ENCODE measurements at regions not wholly inside any gene's neighbourhood (a gene's known extent, or its start where the extent isn't known, plus 50 kb on each side); places are given as distances from the start of the nearest gene placed in this dataset.
"Not testable (repeated sequence)": the region's sequence is repeated elsewhere in the genome, so short reads cannot be mapped to it uniquely, and the experiment has no call there.

DNA sequence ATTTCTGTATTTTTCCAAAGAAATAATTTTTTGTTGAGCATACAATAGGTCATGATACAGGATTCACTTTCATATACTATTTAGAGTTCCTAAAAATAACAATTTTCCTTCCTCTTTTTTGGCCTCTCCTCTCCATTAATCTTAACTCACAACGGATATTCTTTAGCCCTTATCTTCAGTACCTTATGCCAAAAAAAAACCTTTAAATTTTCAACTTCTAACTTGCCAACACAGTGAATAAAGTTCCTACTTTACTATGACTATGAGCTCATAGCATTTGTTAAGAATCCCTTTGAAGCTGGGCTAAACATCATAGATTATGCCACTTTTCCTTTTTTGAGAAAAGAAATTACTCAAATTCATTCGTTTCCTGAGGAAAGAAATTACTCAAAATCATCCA is 1095.5 kb downstream of the EPHA3 start:
- not testable (repeated sequence) for H3K9me2 ChIP-seq (replicated peaks; ENCODE audit: insufficient read depth); H3K27ac ChIP-seq
- 81% methylated on average over 2 of the region's 2 CpGs for WGBS (ENCODE audit: low lambda C conversion rate, missing lambda C conversion rate)

GRCh38 chr3:90206482-90206881 is 1099.1 kb downstream of the EPHA3 start:
- H3K79me2 ChIP-seq; H3K9me3 ChIP-seq (ENCODE audit: low read depth); H2AFZ ChIP-seq; H3K4me1 ChIP-seq (ENCODE audit: insufficient read depth); H3K4me2 ChIP-seq; DNase-seq (ENCODE audit: low spot score); H3K9me2 ChIP-seq (replicated peaks; ENCODE audit: insufficient read depth); H3K4me3 ChIP-seq; H4K20me1 ChIP-seq (ENCODE audit: insufficient read depth, poor library complexity, severe bottlenecking); H3K36me3 ChIP-seq (replicated peaks; ENCODE audit: insufficient read depth, low read depth); H3K27ac ChIP-seq; H3K27me3 ChIP-seq: not testable (repeated sequence)
- 52% methylated on average over 2 of the region's 2 CpGs for WGBS (ENCODE audit: low lambda C conversion rate, missing lambda C conversion rate)

More for the DNA sequence above, 1095.5 kb downstream of the EPHA3 start:
- not testable (repeated sequence) for H3K27me3 ChIP-seq; H3K9me3 ChIP-seq (ENCODE audit: low read depth); H2AFZ ChIP-seq; H3K4me2 ChIP-seq; H3K79me2 ChIP-seq; DNase-seq (ENCODE audit: low spot score); H3K36me3 ChIP-seq (replicated peaks; ENCODE audit: insufficient read depth, low read depth); H4K20me1 ChIP-seq (ENCODE audit: insufficient read depth, poor library complexity, severe bottlenecking); H3K4me3 ChIP-seq; H3K4me1 ChIP-seq (ENCODE audit: insufficient read depth)

DNA sequence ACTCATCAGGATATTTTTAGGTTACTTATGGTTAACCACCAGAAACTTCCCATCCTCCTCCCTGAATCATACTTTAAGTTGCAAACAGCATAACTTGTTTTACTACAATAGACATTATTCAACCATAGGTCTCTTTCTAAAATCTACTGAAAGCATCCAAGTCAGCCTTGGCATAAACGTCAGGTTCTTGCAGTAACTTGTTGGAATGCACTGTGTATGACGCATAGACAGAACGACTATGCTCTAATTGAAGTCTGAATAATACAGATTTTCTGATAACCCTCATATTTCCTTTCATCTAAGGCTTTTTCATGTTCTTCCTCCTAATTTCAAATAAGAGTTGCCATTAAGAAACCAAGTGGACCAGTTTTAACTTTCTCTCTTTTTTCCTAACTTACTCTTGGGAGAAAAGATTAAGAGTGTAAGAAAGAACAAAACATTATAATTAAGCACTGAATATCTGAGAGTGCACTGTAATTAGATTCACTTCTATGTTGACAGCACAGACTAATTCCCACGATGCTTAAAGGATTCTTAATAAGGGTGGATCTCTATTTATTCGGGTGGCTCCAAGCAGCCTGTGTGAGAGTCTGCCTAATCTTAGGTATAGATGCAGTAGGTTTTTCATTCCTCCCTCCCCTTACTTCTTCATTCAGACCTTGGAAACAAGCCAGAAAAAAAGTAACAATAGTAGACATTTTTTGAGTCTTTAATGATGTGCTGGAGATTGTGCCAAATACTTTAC is 1100.1 kb downstream of the EPHA3 start:
- WGBS (ENCODE audit: low lambda C conversion rate, missing lambda C conversion rate): 77% methylated on average over 5 of the region's 5 CpGs
- DNase-seq (ENCODE audit: low spot score); H3K9me2 ChIP-seq (replicated peaks; ENCODE audit: insufficient read depth); H3K4me2 ChIP-seq; H2AFZ ChIP-seq; H3K27ac ChIP-seq; H4K20me1 ChIP-seq (ENCODE audit: insufficient read depth, poor library complexity, severe bottlenecking); H3K79me2 ChIP-seq; H3K36me3 ChIP-seq (replicated peaks; ENCODE audit: insufficient read depth, low read depth); H3K4me1 ChIP-seq (ENCODE audit: insufficient read depth); H3K9me3 ChIP-seq (ENCODE audit: low read depth); H3K4me3 ChIP-seq; H3K27me3 ChIP-seq: not testable (repeated sequence)

DNA sequence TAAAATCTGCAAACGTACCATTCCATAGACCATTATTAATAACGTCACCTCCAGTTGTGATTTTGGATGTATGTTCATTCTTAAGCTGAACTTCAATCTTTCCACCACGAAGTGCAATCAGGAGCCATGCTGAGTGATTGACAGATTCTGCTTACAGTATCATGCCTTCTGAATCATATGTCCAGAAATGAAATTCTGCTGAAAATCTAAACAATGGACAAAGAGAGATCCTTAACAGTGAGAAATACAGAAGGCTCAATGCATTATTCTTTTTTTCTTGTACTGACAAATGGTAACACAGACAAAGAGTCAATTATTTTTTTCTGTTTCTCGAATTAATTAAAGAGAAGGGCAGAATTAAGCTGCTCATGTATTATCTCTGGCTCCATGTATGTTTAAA is 1114.5 kb downstream of the EPHA3 start:
- Histone ChIP-seq H3K27me3 (no peaks in the 10 kb centered on the region), H3K9me2 (replicated peaks; ENCODE audit: insufficient read depth) (no peaks in the 10 kb centered on the region), H3K79me2 (no peaks in the 10 kb centered on the region), H4K20me1 (ENCODE audit: insufficient read depth, poor library complexity, severe bottlenecking) (no peaks in the 10 kb centered on the region), H3K27ac (no peak overlapping the region), H3K4me2 (no peak overlapping the region), H3K36me3 (replicated peaks; ENCODE audit: insufficient read depth, low read depth) (no peaks in the 10 kb centered on the region), H3K9me3 (ENCODE audit: low read depth) (no peaks in the 10 kb centered on the region), H2AFZ (no peak overlapping the region), H3K4me3 (no peak overlapping the region), H3K4me1 (ENCODE audit: insufficient read depth) (no peaks in the 10 kb centered on the region)
- TF ChIP-seq EZH2phosphoT487 (IDR thresholded peaks at IDR 0.05; ENCODE audit: low read depth, severe bottlenecking, unreplicated experiment) (no peak), CTCF (IDR thresholded peaks at IDR 0.05; ENCODE audit: poor library complexity) (no peak), EZH2 (IDR thresholded peaks at IDR 0.05; ENCODE audit: borderline replicate concordance) (no peak)
- WGBS (ENCODE audit: low lambda C conversion rate, missing lambda C conversion rate): 65% methylated on average over 4 of the region's 4 CpGs
- no peak for DNase-seq (ENCODE audit: low spot score)

DNA sequence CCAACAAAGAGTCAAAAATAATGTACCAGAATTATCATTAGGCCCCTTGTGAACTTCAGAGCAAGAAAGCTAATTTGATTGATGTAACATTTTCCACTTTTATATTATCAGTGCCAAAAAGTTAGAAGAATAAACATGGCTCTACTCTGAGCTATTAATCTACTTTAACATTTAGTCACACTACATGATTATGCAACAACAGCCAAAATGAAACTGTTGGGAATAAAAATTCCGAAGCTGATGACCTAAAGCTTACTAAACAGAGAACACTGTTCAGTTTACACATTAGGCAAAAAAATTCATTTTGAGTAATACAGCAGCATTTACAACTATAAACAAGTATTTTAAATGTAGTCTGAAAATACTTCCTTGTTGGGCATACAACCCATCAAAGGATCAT is 1134.1 kb downstream of the EPHA3 start:
- DNase-seq (ENCODE audit: low spot score): no peak
- WGBS (ENCODE audit: low lambda C conversion rate, missing lambda C conversion rate): 73% methylated on average over 1 of the region's 1 CpG
- Histone ChIP-seq H3K4me3 (no peak overlapping the region), H3K4me2 (no peak overlapping the region), H4K20me1 (ENCODE audit: insufficient read depth, poor library complexity, severe bottlenecking) (no peaks in the 10 kb centered on the region), H3K27me3 (no peaks in the 10 kb centered on the region), H3K27ac (no peak overlapping the region), H3K4me1 (ENCODE audit: insufficient read depth) (no peaks in the 10 kb centered on the region), H3K79me2 (no peaks in the 10 kb centered on the region), H3K36me3 (replicated peaks; ENCODE audit: insufficient read depth, low read depth) (no peaks in the 10 kb centered on the region), H2AFZ (no peak overlapping the region), H3K9me3 (ENCODE audit: low read depth) (no peaks in the 10 kb centered on the region), H3K9me2 (replicated peaks; ENCODE audit: insufficient read depth) (no peaks in the 10 kb centered on the region)
- TF ChIP-seq EZH2 (IDR thresholded peaks at IDR 0.05; ENCODE audit: borderline replicate concordance) (no peak), CTCF (IDR thresholded peaks at IDR 0.05; ENCODE audit: poor library complexity) (no peak), EZH2phosphoT487 (IDR thresholded peaks at IDR 0.05; ENCODE audit: low read depth, severe bottlenecking, unreplicated experiment) (no peak)

Data from hepatocyte (in vitro differentiated cells).